PC-9 (cell line): ENCODE measurements at regions not wholly inside any gene's neighbourhood (a gene's known extent, or its start where the extent isn't known, plus 50 kb on each side); places are given as distances from the start of the nearest gene placed in this dataset.

Source experiments
- BruUV-seq: library from RNA; stranded (reverse); fragments of 400-500 nt; replicated peaks from 2 replicates; lab custom pipeline; 2021; lab: Mats Ljungman, UMichigan
- CTCF ChIA-PET: fragments of 300-600 bp; sonication (Branson Sonifier 250); formaldehyde crosslinking; loops from one replicate; lab custom pipeline; 2022; ENCODE audit warnings: antibody characterized with exemption; lab: Charles Lee
- POLR2A ChIA-PET: fragments of 300-600 bp; sonication (Branson Sonifier 250); formaldehyde crosslinking; loops from one replicate; lab custom pipeline; 2022; ENCODE audit warnings: antibody characterized with exemption; ENCODE audit not compliant: unreplicated experiment; lab: Charles Lee
- DNase-seq, 2 experiments: peaks; one replicate each; pipeline versions ENCODE4 v3.0.0 to v3.0.0-alpha.2; 2015 to 2022; ENCODE audit warnings: mixed read lengths in 1 of 2
- H2AFZ ChIP-seq: fragments of 200-600 bp; sonication (generic); 2 replicates; pipeline ENCODE4 v1.8.1; 2017; ENCODE audit warnings: antibody characterized with exemption
- H3F3A ChIP-seq: fragments of 200-600 bp; sonication (generic); 2 replicates; pipeline ENCODE4 v1.8.1; 2017; ENCODE audit warnings: antibody characterized with exemption, mild to moderate bottlenecking, low read depth; ENCODE audit not compliant: insufficient read depth
- H3K27ac ChIP-seq: fragments of 200-600 bp; sonication (generic); 2 replicates; pipeline ENCODE4 v1.6.1; 2016; ENCODE audit warnings: mixed run types
- H3K27me3 ChIP-seq: fragments of 200-600 bp; sonication (generic); 2 replicates; pipeline ENCODE4 v1.6.1; 2016; ENCODE audit warnings: low read depth, mixed run types; ENCODE audit not compliant: insufficient read depth
- H3K36me3 ChIP-seq: fragments of 200-600 bp; sonication (generic); 2 replicates; pipeline ENCODE4 v1.6.1; 2016; ENCODE audit warnings: low read depth, mixed run types
- H3K4me1 ChIP-seq: fragments of 200-600 bp; sonication (generic); replicated peaks from 2 replicates; pipeline ENCODE4 v1.6.1; 2016; ENCODE audit warnings: mixed run types; ENCODE audit not compliant: insufficient read depth
- H3K4me2 ChIP-seq: fragments of 200-600 bp; sonication (generic); 2 replicates; pipeline ENCODE4 v1.6.1; 2017; ENCODE audit warnings: mixed run types
- H3K4me3 ChIP-seq: fragments of 200-600 bp; sonication (generic); 2 replicates; pipeline ENCODE4 v1.6.1; 2016; ENCODE audit warnings: mixed run types
- H3K79me2 ChIP-seq: fragments of 200-600 bp; sonication (generic); 2 replicates; pipeline ENCODE4 v1.6.1; 2017; ENCODE audit warnings: low read depth, mixed run types
- H3K9me2 ChIP-seq: fragments of 200-600 bp; sonication (generic); 2 replicates; pipeline ENCODE4 v1.8.1; 2017; ENCODE audit warnings: mild to moderate bottlenecking; ENCODE audit not compliant: insufficient read depth
- H3K9me3 ChIP-seq: fragments of 200-600 bp; sonication (generic); 2 replicates; pipeline ENCODE4 v1.8.1; 2016; ENCODE audit warnings: low read depth; ENCODE audit not compliant: insufficient read depth
- H4K20me1 ChIP-seq: fragments of 200-600 bp; sonication (generic); 2 replicates; pipeline ENCODE4 v1.8.1; 2017; ENCODE audit not compliant: insufficient read depth
- EZH2 ChIP-seq: fragments of 200-600 bp; sonication (generic); IDR thresholded peaks from 2 replicates; pipeline ENCODE4 v1.8.0; 2017; ENCODE audit warnings: antibody characterized with exemption, low read depth
- intact Hi-C: fragments of 100-400 bp; cut with micrococcal nuclease; formaldehyde crosslinking; loops from one replicate; pipeline ENCODE4 v1.10.0; 2022; ENCODE audit not compliant: unreplicated experiment
- TF ChIP-seq, protein P1 (sequence below): fragments of 200-600 bp; sonication (generic); conservative IDR thresholded peaks from 2 replicates; pipeline ENCODE4 v1.6.1; 2017; ENCODE audit warnings: mixed run types, antibody characterized with exemption, mild to moderate bottlenecking, moderate library complexity

- no peaks in the 10 kb centered on the region for H3K79me2 ChIP-seq
These were observed 173.6 kb downstream of the ISL1 start for GRCh38 chr5:51556833-51557232.

GRCh38 chr5:51558682-51559081 lies 175.4 kb downstream of the ISL1 start:
- ChIA-PET POLR2A (no interaction called here), CTCF (no interaction called here)
- H3K27me3 ChIP-seq: no peaks in the 10 kb centered on the region
- no peaks in the 10 kb centered on the region for H3K4me1 ChIP-seq
- H3K9me3 ChIP-seq: no peaks in the 10 kb centered on the region
- intact Hi-C loops: no loop called here
- no peaks in the 10 kb centered on the region for H3K79me2 ChIP-seq
- no peak overlapping the region for H2AFZ ChIP-seq
- no peaks in the 10 kb centered on the region for H3F3A ChIP-seq
- no peak overlapping the region for H3K4me2 ChIP-seq
- H3K27ac ChIP-seq: no peak overlapping the region
- H3K9me2 ChIP-seq: no peaks in the 10 kb centered on the region
- DNase-seq: no peak
- TF ChIP-seq, protein P1, sequence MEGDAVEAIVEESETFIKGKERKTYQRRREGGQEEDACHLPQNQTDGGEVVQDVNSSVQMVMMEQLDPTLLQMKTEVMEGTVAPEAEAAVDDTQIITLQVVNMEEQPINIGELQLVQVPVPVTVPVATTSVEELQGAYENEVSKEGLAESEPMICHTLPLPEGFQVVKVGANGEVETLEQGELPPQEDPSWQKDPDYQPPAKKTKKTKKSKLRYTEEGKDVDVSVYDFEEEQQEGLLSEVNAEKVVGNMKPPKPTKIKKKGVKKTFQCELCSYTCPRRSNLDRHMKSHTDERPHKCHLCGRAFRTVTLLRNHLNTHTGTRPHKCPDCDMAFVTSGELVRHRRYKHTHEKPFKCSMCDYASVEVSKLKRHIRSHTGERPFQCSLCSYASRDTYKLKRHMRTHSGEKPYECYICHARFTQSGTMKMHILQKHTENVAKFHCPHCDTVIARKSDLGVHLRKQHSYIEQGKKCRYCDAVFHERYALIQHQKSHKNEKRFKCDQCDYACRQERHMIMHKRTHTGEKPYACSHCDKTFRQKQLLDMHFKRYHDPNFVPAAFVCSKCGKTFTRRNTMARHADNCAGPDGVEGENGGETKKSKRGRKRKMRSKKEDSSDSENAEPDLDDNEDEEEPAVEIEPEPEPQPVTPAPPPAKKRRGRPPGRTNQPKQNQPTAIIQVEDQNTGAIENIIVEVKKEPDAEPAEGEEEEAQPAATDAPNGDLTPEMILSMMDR: no peak
- TF ChIP-seq EZH2: no peak
- BruUV-seq: no TSS peak
- 0 out of 2 replicates have a peak, but pooled peaks cover 3% of the 10 kb centered on the region for H4K20me1 ChIP-seq
- no peaks in the 10 kb centered on the region for H3K36me3 ChIP-seq
- H3K4me3 ChIP-seq: no peak overlapping the region

More at GRCh38 chr5:51556833-51557232, 173.6 kb downstream of the ISL1 start:
- CTCF ChIA-PET: no interaction called here
- no peak overlapping the region for H3K4me2 ChIP-seq
- H3F3A ChIP-seq: no peaks in the 10 kb centered on the region
- H3K4me1 ChIP-seq: no peaks in the 10 kb centered on the region
- H3K27me3 ChIP-seq: no peaks in the 10 kb centered on the region
- H2AFZ ChIP-seq: 0 out of 2 replicates have a peak overlapping the region, but pooled peaks have one; percentile 43
- H3K4me3 ChIP-seq: no peak overlapping the region
- TF ChIP-seq EZH2: no peak
- TF ChIP-seq, protein P1: no peak
- no peaks in the 10 kb centered on the region for H3K9me2 ChIP-seq
- no peak for DNase-seq
- H4K20me1 ChIP-seq: no peaks in the 10 kb centered on the region
- intact Hi-C loops: no loop called here
- no peaks in the 10 kb centered on the region for H3K36me3 ChIP-seq
- H3K27ac ChIP-seq: no peak overlapping the region
- no TSS peak for BruUV-seq
- POLR2A ChIA-PET: no interaction called here
- no peaks in the 10 kb centered on the region for H3K9me3 ChIP-seq

GRCh38 chr5:51559339-51559738 lies 176.1 kb downstream of the ISL1 start:
- Histone ChIP-seq H3K4me2 (no peak overlapping the region), H3F3A (no peaks in the 10 kb centered on the region), H3K4me1 (no peaks in the 10 kb centered on the region), H3K9me2 (no peaks in the 10 kb centered on the region), H3K9me3 (no peaks in the 10 kb centered on the region), H3K27ac (no peak overlapping the region), H2AFZ (no peak overlapping the region), H3K79me2 (no peaks in the 10 kb centered on the region), H3K36me3 (no peaks in the 10 kb centered on the region), H3K4me3 (no peak overlapping the region), H3K27me3 (no peaks in the 10 kb centered on the region), H4K20me1 (0 out of 2 replicates have a peak, but pooled peaks cover 3% of the 10 kb centered on the region)
- TF ChIP-seq, protein P1: no peak
- TF ChIP-seq EZH2: no peak
- ChIA-PET POLR2A (no interaction called here), CTCF (no interaction called here)
- no peak for DNase-seq
- BruUV-seq: no TSS peak
- intact Hi-C loops: no loop called here
